WTC11 (cell line): ENCODE measurements at regions not wholly inside any gene's neighbourhood (a gene's known extent, or its start where the extent isn't known, plus 50 kb on each side); places are given as distances from the start of the nearest gene placed in this dataset.

Source experiments
- TEAD1 ChIP-seq: sonication (generic); formaldehyde crosslinking; IDR thresholded peaks from 2 replicates; pipeline ENCODE4 v1.8.0; 2022; ENCODE audit warnings: mild to moderate bottlenecking, missing genetic modification reagents
- TF ChIP-seq, protein P1 (sequence below): fragments of 200-600 bp; IDR thresholded peaks from 2 replicates; pipeline ENCODE4 v1.8.0; 2022; ENCODE audit warnings: antibody characterized with exemption

DNA sequence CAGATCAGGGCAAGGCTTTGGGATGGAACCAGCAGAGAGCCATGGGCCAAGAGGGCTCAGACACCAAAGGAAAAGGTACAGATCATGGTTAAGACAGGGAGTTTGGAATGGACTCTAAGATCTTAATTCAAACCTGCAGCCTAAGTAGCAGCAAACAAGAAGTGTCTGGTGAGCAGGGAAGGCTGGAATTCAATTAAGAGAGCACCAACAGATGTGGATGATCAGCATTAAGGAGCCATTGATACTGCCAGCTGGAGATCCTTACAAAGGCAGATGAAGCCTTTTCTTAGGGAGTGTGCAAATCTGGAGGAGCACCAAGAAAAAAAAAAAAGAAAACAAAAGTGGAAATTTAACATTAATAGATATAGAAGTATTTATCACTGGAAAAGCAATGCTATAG is 516.8 kb downstream of the RASEF start:
- TF ChIP-seq, protein P1, sequence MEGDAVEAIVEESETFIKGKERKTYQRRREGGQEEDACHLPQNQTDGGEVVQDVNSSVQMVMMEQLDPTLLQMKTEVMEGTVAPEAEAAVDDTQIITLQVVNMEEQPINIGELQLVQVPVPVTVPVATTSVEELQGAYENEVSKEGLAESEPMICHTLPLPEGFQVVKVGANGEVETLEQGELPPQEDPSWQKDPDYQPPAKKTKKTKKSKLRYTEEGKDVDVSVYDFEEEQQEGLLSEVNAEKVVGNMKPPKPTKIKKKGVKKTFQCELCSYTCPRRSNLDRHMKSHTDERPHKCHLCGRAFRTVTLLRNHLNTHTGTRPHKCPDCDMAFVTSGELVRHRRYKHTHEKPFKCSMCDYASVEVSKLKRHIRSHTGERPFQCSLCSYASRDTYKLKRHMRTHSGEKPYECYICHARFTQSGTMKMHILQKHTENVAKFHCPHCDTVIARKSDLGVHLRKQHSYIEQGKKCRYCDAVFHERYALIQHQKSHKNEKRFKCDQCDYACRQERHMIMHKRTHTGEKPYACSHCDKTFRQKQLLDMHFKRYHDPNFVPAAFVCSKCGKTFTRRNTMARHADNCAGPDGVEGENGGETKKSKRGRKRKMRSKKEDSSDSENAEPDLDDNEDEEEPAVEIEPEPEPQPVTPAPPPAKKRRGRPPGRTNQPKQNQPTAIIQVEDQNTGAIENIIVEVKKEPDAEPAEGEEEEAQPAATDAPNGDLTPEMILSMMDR, result no peak
- TF ChIP-seq TEAD1, result peak; percentile 26; the same call in 1 of the 2 replicates
